ENCODE measurements at regions not wholly inside any gene's neighbourhood (a gene's known extent, or its start where the extent isn't known, plus 50 kb on each side); places are given as distances from the start of the nearest gene placed in this dataset.

- no peaks in the 10 kb centered on the region for H3K9me3 ChIP-seq (ENCODE audit: control insufficient read depth, low read length)
- H3K4me1 ChIP-seq (ENCODE audit: control insufficient read depth, insufficient read depth, low read length, poor library complexity, severe bottlenecking) = no peaks in the 10 kb centered on the region
- H3K27me3 ChIP-seq (replicated peaks; ENCODE audit: control insufficient read depth, insufficient read depth, low read length, poor library complexity, severe bottlenecking) = no peaks in the 10 kb centered on the region
- no peak overlapping the region for H3K4me3 ChIP-seq (ENCODE audit: insufficient read depth, low read depth, low read length, poor library complexity, severe bottlenecking)
- no peaks in the 10 kb centered on the region for H3K36me3 ChIP-seq (ENCODE audit: control insufficient read depth, insufficient read depth, low read length)
- no peak for DNase-seq
- no peak overlapping the region for H3K27ac ChIP-seq (ENCODE audit: insufficient read depth, low read length, poor library complexity, severe bottlenecking)
Measured at GRCh38 chr16:86180244-86180643, 281.3 kb downstream of the IRF8 start.

- Histone ChIP-seq H3K27me3 (replicated peaks; ENCODE audit: control insufficient read depth, insufficient read depth, low read length, poor library complexity, severe bottlenecking) (no peaks in the 10 kb centered on the region), H3K4me1 (ENCODE audit: control insufficient read depth, insufficient read depth, low read length, poor library complexity, severe bottlenecking) (no peaks in the 10 kb centered on the region), H3K27ac (ENCODE audit: insufficient read depth, low read length, poor library complexity, severe bottlenecking) (no peak overlapping the region), H3K9me3 (ENCODE audit: control insufficient read depth, low read length) (no peaks in the 10 kb centered on the region), H3K36me3 (ENCODE audit: control insufficient read depth, insufficient read depth, low read length) (no peaks in the 10 kb centered on the region), H3K4me3 (ENCODE audit: insufficient read depth, low read depth, low read length, poor library complexity, severe bottlenecking) (no peak overlapping the region)
- no peak for DNase-seq
Measured at GRCh38 chr16:86180780-86181179, 281.8 kb downstream of the IRF8 start.

- H3K27ac ChIP-seq (ENCODE audit: insufficient read depth, low read length, poor library complexity, severe bottlenecking) = no peak overlapping the region
- no peaks in the 10 kb centered on the region for H3K36me3 ChIP-seq (ENCODE audit: control insufficient read depth, insufficient read depth, low read length)
- DNase-seq = no peak
- H3K27me3 ChIP-seq (replicated peaks; ENCODE audit: control insufficient read depth, insufficient read depth, low read length, poor library complexity, severe bottlenecking) = no peaks in the 10 kb centered on the region
- no peaks in the 10 kb centered on the region for H3K9me3 ChIP-seq (ENCODE audit: control insufficient read depth, low read length)
- H3K4me3 ChIP-seq (ENCODE audit: insufficient read depth, low read depth, low read length, poor library complexity, severe bottlenecking) = no peak overlapping the region
- no peaks in the 10 kb centered on the region for H3K4me1 ChIP-seq (ENCODE audit: control insufficient read depth, insufficient read depth, low read length, poor library complexity, severe bottlenecking)
Measured at GRCh38 chr16:86181526-86181925, 282.6 kb downstream of the IRF8 start.

- H3K36me3 ChIP-seq (ENCODE audit: control insufficient read depth, insufficient read depth, low read length) = no peaks in the 10 kb centered on the region
Measured at GRCh38 chr16:86184185-86184584, 285.2 kb downstream of the IRF8 start.

GRCh38 chr16:86185089-86185488 lies 286.1 kb downstream of the IRF8 start:
- H3K9me3 ChIP-seq (ENCODE audit: control insufficient read depth, low read length) = no peaks in the 10 kb centered on the region
- H3K27ac ChIP-seq (ENCODE audit: insufficient read depth, low read length, poor library complexity, severe bottlenecking) = no peak overlapping the region
- no peak overlapping the region for H3K4me3 ChIP-seq (ENCODE audit: insufficient read depth, low read depth, low read length, poor library complexity, severe bottlenecking)
- H3K4me1 ChIP-seq (ENCODE audit: control insufficient read depth, insufficient read depth, low read length, poor library complexity, severe bottlenecking) = no peaks in the 10 kb centered on the region
- H3K27me3 ChIP-seq (replicated peaks; ENCODE audit: control insufficient read depth, insufficient read depth, low read length, poor library complexity, severe bottlenecking) = no peaks in the 10 kb centered on the region
- no peaks in the 10 kb centered on the region for H3K36me3 ChIP-seq (ENCODE audit: control insufficient read depth, insufficient read depth, low read length)
- DNase-seq = no peak

More at GRCh38 chr16:86184185-86184584, 285.2 kb downstream of the IRF8 start:
- H3K4me1 ChIP-seq (ENCODE audit: control insufficient read depth, insufficient read depth, low read length, poor library complexity, severe bottlenecking) = no peaks in the 10 kb centered on the region
- no peak for DNase-seq
- H3K9me3 ChIP-seq (ENCODE audit: control insufficient read depth, low read length) = no peaks in the 10 kb centered on the region
- no peaks in the 10 kb centered on the region for H3K27me3 ChIP-seq (replicated peaks; ENCODE audit: control insufficient read depth, insufficient read depth, low read length, poor library complexity, severe bottlenecking)
- no peak overlapping the region for H3K4me3 ChIP-seq (ENCODE audit: insufficient read depth, low read depth, low read length, poor library complexity, severe bottlenecking)
- H3K27ac ChIP-seq (ENCODE audit: insufficient read depth, low read length, poor library complexity, severe bottlenecking) = no peak overlapping the region

- no peaks in the 10 kb centered on the region for H3K27me3 ChIP-seq (replicated peaks; ENCODE audit: control insufficient read depth, insufficient read depth, low read length, poor library complexity, severe bottlenecking)
- DNase-seq = no peak
- H3K9me3 ChIP-seq (ENCODE audit: control insufficient read depth, low read length) = no peaks in the 10 kb centered on the region
- no peaks in the 10 kb centered on the region for H3K36me3 ChIP-seq (ENCODE audit: control insufficient read depth, insufficient read depth, low read length)
- H3K4me3 ChIP-seq (ENCODE audit: insufficient read depth, low read depth, low read length, poor library complexity, severe bottlenecking) = no peak overlapping the region
- H3K27ac ChIP-seq (ENCODE audit: insufficient read depth, low read length, poor library complexity, severe bottlenecking) = no peak overlapping the region
- H3K4me1 ChIP-seq (ENCODE audit: control insufficient read depth, insufficient read depth, low read length, poor library complexity, severe bottlenecking) = no peaks in the 10 kb centered on the region
Measured at GRCh38 chr16:86186313-86186712, 287.4 kb downstream of the IRF8 start.

GRCh38 chr16:86189934-86190333 lies 291.0 kb downstream of the IRF8 start:
- Histone ChIP-seq H3K36me3 (ENCODE audit: control insufficient read depth, insufficient read depth, low read length) (no peaks in the 10 kb centered on the region), H3K4me1 (ENCODE audit: control insufficient read depth, insufficient read depth, low read length, poor library complexity, severe bottlenecking) (no peaks in the 10 kb centered on the region), H3K27ac (ENCODE audit: insufficient read depth, low read length, poor library complexity, severe bottlenecking) (no peak overlapping the region), H3K4me3 (ENCODE audit: insufficient read depth, low read depth, low read length, poor library complexity, severe bottlenecking) (no peak overlapping the region), H3K27me3 (replicated peaks; ENCODE audit: control insufficient read depth, insufficient read depth, low read length, poor library complexity, severe bottlenecking) (peaks cover 4% of the 10 kb centered on the region), H3K9me3 (ENCODE audit: control insufficient read depth, low read length) (no peaks in the 10 kb centered on the region)
- DNase-seq = no peak

GRCh38 chr16:86191663-86192062 lies 292.7 kb downstream of the IRF8 start:
- no peak for DNase-seq
- H3K4me1 ChIP-seq (ENCODE audit: control insufficient read depth, insufficient read depth, low read length, poor library complexity, severe bottlenecking) = no peaks in the 10 kb centered on the region
- H3K4me3 ChIP-seq (ENCODE audit: insufficient read depth, low read depth, low read length, poor library complexity, severe bottlenecking) = no peak overlapping the region
- peaks cover 4% of the 10 kb centered on the region for H3K27me3 ChIP-seq (replicated peaks; ENCODE audit: control insufficient read depth, insufficient read depth, low read length, poor library complexity, severe bottlenecking)
- H3K27ac ChIP-seq (ENCODE audit: insufficient read depth, low read length, poor library complexity, severe bottlenecking) = no peak overlapping the region
- no peaks in the 10 kb centered on the region for H3K36me3 ChIP-seq (ENCODE audit: control insufficient read depth, insufficient read depth, low read length)
- no peaks in the 10 kb centered on the region for H3K9me3 ChIP-seq (ENCODE audit: control insufficient read depth, low read length)

- no peaks in the 10 kb centered on the region for H3K4me1 ChIP-seq (ENCODE audit: control insufficient read depth, insufficient read depth, low read length, poor library complexity, severe bottlenecking)
- peaks cover 8% of the 10 kb centered on the region for H3K27me3 ChIP-seq (replicated peaks; ENCODE audit: control insufficient read depth, insufficient read depth, low read length, poor library complexity, severe bottlenecking)
- no peaks in the 10 kb centered on the region for H3K36me3 ChIP-seq (ENCODE audit: control insufficient read depth, insufficient read depth, low read length)
- no peak for DNase-seq
- H3K4me3 ChIP-seq (ENCODE audit: insufficient read depth, low read depth, low read length, poor library complexity, severe bottlenecking) = no peak overlapping the region
- H3K27ac ChIP-seq (ENCODE audit: insufficient read depth, low read length, poor library complexity, severe bottlenecking) = no peak overlapping the region
- no peaks in the 10 kb centered on the region for H3K9me3 ChIP-seq (ENCODE audit: control insufficient read depth, low read length)
Measured at GRCh38 chr16:86193528-86194193, 294.7 kb downstream of the IRF8 start.

- DNase-seq = no peak
- Histone ChIP-seq H3K27me3 (replicated peaks; ENCODE audit: control insufficient read depth, insufficient read depth, low read length, poor library complexity, severe bottlenecking) (peaks cover 8% of the 10 kb centered on the region), H3K27ac (ENCODE audit: insufficient read depth, low read length, poor library complexity, severe bottlenecking) (no peak overlapping the region)
Measured at GRCh38 chr16:86195863-86196630, 297.1 kb downstream of the IRF8 start.

More at GRCh38 chr16:86195863-86196630, 297.1 kb downstream of the IRF8 start:
- H3K36me3 ChIP-seq (ENCODE audit: control insufficient read depth, insufficient read depth, low read length) = no peaks in the 10 kb centered on the region
- no peaks in the 10 kb centered on the region for H3K4me1 ChIP-seq (ENCODE audit: control insufficient read depth, insufficient read depth, low read length, poor library complexity, severe bottlenecking)
- H3K4me3 ChIP-seq (ENCODE audit: insufficient read depth, low read depth, low read length, poor library complexity, severe bottlenecking) = no peak overlapping the region
- no peaks in the 10 kb centered on the region for H3K9me3 ChIP-seq (ENCODE audit: control insufficient read depth, low read length)
